Loucy (cell line): ENCODE measurements at regions not wholly inside any gene's neighbourhood (a gene's known extent, or its start where the extent isn't known, plus 50 kb on each side); places are given as distances from the start of the nearest gene placed in this dataset.

Source experiments
- CTCF ChIP-seq: fragments of 200-600 bp; sonication (generic); conservative IDR thresholded peaks from 2 replicates; pipeline ENCODE4 v1.5.1; 2014; ENCODE audit warnings: mild to moderate bottlenecking, antibody characterized with exemption, low read length
- EZH2phosphoT487 ChIP-seq: fragments of 200-600 bp; IDR thresholded peaks from 2 replicates; pipeline ENCODE4 v1.6.1; 2018; ENCODE audit warnings: antibody characterized with exemption, mild to moderate bottlenecking, moderate library complexity, borderline replicate concordance

GRCh38 chr5:165000479-165001190, 1495.2 kb downstream of the MAT2B start:
- TF ChIP-seq CTCF (no peak), EZH2phosphoT487 (no peak)
